Activated CD4-positive, CD25-positive, alpha-beta regulatory T cell treated with anti-CD3 and anti-CD28 coated beads, Interleukin-2, amount 50 U/mL, for 16 hours (primary cell): ENCODE measurements at regions not wholly inside any gene's neighbourhood (a gene's known extent, or its start where the extent isn't known, plus 50 kb on each side); places are given as distances from the start of the nearest gene placed in this dataset.
"Not testable (repeated sequence)": the region's sequence is repeated elsewhere in the genome, so short reads cannot be mapped to it uniquely, and the experiment has no call there.

Source experiments
- DNase-seq: peaks from one replicate; pipeline ENCODE4 v3.0.0-alpha.2; 2020; ENCODE audit warnings: low read depth, low spot score

GRCh38 chr9:78713614-78714405 is 416.9 kb downstream of the PSAT1 start:
- no peak for DNase-seq

DNA sequence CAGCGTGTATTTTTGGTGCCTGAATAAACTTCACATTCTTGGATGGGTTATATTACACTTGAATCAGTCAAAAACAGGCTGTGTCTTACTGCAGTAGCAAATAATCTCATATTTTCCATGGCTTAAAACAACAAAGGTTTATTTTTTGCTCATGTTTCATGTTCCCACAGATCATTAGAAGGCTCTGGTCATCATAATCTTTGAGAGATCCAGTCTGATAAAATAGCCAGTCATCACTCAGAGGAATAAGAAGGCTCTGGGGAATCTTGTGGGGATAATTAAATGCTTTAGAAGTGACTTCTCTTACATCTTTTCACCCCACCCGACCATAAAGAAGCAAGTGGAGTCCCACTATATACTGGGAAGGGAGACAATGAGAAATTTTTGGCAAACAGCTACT is 417.7 kb downstream of the PSAT1 start:
- DNase-seq, result no peak

- not testable (repeated sequence) for DNase-seq
These were observed 422.1 kb downstream of the PSAT1 start for GRCh38 chr9:78719029-78719428.

DNA sequence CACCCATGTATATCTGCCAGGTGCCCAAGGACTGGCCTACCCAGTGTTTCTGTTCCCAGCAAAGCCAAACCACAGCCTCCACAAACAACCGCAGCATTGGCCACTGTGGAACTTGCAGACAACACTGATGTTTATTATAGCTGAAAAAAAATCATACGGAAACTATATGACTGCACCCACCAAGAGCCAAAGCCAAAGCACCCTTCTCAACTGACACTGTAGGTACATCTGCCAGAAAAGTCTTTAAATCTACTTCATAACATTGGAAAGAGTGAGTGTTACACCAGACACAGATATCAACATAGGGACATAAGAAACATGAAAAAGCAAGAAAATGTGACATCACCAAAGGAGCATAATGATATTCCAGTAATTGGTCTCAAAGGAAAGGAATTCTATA is 428.0 kb downstream of the PSAT1 start:
- no peak for DNase-seq

GRCh38 chr9:78725503-78725902 is 428.6 kb downstream of the PSAT1 start:
- no peak for DNase-seq

DNA sequence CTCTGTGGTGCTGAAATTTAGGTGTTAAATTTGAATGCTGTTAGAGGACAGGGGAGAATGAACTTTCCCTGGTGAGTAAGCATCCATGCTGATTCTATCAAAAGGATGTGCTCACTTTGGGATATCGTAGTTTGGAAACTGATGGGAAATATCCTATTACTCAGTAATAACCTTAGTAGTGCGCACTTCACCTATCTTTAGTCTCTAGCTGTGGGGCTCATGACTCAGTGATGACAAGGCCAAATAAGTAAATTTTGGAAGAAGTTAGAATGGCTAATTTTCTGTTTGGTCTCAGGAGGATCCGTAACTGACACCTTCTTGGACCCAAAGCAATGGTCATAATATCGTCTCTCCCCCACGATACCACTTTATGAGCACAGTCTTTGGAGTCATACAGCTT is 448.4 kb downstream of the PSAT1 start:
- DNase-seq, result no peak

GRCh38 chr9:78746010-78746409 is 449.1 kb downstream of the PSAT1 start:
- DNase-seq, result no peak

GRCh38 chr9:78753039-78753438 is 456.1 kb downstream of the PSAT1 start:
- no peak for DNase-seq

- DNase-seq, result no peak
These were observed 460.0 kb downstream of the PSAT1 start for GRCh38 chr9:78756813-78757510.

DNA sequence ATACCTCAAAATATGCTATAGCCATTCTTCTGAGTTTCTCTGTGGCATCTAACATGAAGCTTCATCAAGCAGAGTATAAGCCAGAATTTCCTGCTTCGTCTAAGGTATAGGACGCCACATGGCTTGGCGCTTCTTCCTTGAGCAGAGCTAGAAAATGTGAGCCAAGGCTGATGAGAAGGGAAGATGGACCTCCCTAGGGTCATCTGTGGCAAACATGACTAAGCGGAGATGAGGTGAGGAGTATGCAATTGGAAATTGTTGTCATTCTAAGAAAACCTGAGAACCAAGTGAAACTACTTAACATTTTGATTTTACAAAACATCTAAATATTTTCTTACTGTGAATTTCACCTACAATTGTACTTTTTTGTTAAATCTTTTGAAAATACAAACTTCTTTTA is 466.5 kb downstream of the PSAT1 start:
- DNase-seq, result no peak

- no peak for DNase-seq
These were observed 468.9 kb downstream of the PSAT1 start for GRCh38 chr9:78765861-78766260.

GRCh38 chr9:78767490-78767889 is 470.6 kb downstream of the PSAT1 start:
- DNase-seq, result no peak

DNA sequence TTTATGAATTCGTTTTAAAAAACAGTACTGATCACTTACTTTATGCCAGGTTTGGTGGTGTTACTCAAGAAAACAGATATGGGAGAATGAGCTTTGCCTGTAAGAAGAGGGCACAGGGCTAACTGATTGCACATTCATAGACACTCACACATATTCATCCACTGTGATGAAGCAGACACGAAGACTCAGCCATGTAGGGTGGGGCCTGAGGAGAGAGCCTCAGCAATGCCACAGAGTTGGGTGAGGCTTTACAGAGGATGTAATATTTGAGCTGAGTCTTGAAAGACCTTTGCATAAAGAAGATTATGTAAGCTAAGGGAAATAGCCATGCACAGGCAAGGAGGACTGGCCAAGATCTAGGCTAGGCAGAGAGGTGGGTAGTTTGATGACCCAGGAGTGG is 472.8 kb downstream of the PSAT1 start:
- DNase-seq, result no peak

DNA sequence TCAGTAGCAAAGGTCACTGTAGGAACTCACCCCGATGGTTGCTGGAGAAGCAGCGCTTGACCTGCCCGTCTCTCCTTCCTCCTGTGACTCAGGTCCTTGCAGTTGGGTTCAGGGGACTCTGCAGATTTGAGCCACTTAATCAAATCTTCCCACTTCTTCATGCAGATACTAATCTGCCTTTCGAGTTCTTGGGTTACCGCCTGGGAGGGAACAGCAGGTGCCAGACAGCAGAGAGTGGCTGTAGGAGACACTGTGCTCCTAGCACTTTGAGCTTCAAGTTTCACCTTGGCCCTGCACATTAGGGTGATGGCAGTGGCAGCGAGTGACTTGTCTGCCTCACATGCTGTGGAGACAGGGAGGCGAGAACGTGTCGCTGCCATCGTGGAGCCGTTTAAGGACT is 478.3 kb downstream of the PSAT1 start:
- DNase-seq, result no peak

DNA sequence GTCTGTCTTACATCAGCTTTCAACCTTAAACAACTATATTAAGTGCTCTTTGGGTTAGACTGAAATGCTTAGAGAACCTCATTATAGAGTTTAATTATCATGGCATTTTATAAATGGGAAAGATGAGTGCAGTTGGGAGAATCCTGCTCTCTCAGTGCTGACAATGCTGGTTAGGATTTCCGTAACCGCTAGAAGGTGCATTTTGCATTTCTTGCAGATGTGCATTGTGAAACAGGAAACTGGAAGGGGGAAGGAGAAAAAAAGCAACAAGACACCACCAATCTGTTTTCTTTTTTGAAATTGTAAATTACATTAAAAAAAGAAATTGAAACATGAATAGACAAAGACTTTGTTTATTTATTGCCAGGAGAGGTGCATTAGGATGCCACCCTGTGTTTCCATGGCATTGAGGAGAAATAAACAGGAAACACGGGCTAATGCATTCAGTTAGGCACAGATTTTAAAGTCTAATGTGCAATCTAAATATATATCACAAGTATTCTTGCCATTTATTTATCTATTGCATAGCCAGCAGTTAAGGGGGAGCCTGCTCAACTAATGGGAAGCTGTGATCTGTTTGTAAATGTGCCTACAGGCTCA is 478.9 kb downstream of the PSAT1 start:
- DNase-seq, result no peak

DNA sequence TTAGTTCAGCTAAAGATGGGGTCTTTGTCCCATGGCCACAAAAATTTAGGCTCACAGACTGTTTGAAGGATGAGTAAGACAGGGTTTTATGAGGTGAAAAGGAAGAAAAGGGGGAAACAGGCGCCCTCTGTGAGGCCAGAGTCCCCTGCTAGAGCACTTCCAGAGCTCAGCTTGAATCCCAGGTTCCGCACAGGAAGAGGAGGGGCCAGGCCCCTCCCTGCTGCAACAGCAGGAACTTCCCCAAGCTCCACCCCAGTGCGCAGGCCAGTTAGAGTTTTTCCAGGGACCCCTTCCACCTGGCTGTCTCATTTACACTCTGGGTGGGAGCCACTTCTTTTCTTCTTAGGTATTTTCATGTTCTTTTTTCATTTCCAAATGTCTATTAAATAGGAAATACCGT is 480.8 kb downstream of the PSAT1 start:
- no peak for DNase-seq

- DNase-seq, result no peak
These were observed 481.4 kb downstream of the PSAT1 start for GRCh38 chr9:78778318-78778717.

- DNase-seq, result no peak
These were observed 482.0 kb downstream of the PSAT1 start for GRCh38 chr9:78778861-78779374.

DNA sequence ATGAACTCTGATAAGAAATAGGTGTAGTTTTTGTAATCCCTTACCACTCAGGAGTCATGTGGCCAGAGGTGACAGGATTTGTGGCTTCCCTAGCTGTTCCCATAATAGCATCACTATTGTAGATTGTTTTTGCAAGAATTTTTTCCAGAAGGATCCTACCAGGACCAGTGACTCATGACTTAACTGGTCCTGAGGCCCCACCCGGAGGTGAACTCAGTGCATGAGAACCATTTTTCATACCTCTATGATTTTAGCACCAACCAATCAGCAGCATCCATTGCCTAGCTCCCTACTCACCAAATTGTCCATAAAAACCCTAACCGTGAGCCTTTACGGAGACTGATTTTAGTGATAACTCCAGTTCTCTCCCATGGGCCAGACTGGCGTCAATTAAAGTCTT is 484.8 kb downstream of the PSAT1 start:
- no peak for DNase-seq

DNA sequence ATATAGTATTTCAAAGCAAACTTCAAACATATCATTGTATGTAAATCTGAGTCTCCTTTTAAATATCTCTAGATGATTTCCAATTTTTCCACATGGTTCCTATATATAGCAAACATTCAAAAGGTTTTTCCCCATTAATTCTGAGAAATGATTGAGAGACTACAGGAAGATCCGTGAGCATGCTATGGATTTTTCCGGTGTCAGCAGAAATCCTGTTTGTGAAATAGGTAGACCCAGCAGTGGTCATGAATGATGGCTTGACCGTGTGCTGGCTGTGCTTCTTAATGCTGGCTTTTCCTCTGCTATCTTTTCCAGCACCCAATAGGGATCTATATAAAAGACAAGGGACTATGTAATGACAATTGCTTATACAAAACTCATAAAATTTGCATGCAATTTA is 485.3 kb downstream of the PSAT1 start:
- no peak for DNase-seq

- DNase-seq, result no peak
These were observed 485.9 kb downstream of the PSAT1 start for GRCh38 chr9:78782858-78783257.

GRCh38 chr9:78783743-78784142 is 486.8 kb downstream of the PSAT1 start:
- no peak for DNase-seq

- DNase-seq, result no peak
These were observed 489.9 kb downstream of the PSAT1 start for GRCh38 chr9:78786794-78787193.
